Upper lobe of left lung (tissue), 6 donors: ENCODE measurements at regions not wholly inside any gene's neighbourhood (a gene's known extent, or its start where the extent isn't known, plus 50 kb on each side); places are given as distances from the start of the nearest gene placed in this dataset.

ENCODE experiments used
- ATAC-seq, 2 donors: fragments of 200-7000 bp; cut with Tn5 transposase; one replicate each; pipeline ENCODE4 v1.9.1; 2022; ENCODE audit warnings: mild to moderate bottlenecking in 2 of 2, moderate library complexity in 2 of 2; ENCODE audit not compliant: low FRiP score in 2 of 2
- DNase-seq, 2 donors: peaks; one replicate each; pipeline ENCODE4 v3.0.0-alpha.2; 2019 to 2020
- H3K27ac ChIP-seq, 4 donors: fragments of 200-600 bp; sonication (generic); one replicate each; pipeline ENCODE4 v1.5.1; 2016 to 2019
- H3K27me3 ChIP-seq, 4 donors: fragments of 200-600 bp; sonication (generic); one replicate each; pipeline ENCODE4 v1.5.1; 2017 to 2019
- H3K36me3 ChIP-seq, 4 donors: fragments of 200-600 bp; sonication (generic); one replicate each; pipeline ENCODE4 v1.5.1; 2016 to 2019
- H3K4me1 ChIP-seq, 4 donors: fragments of 200-600 bp; sonication (generic); one replicate each; pipeline ENCODE4 v1.5.1; 2018 to 2019
- H3K4me3 ChIP-seq, 4 donors: fragments of 200-600 bp; sonication (generic); one replicate each; pipeline ENCODE4 v1.5.1; 2017 to 2019; ENCODE audit warnings: mild to moderate bottlenecking in 2 of 4, moderate library complexity in 1 of 4
- H3K9me3 ChIP-seq, 4 donors: fragments of 200-600 bp; sonication (generic); one replicate each; pipeline ENCODE4 v1.5.1; 2018 to 2019
- CTCF ChIP-seq, 6 experiments: fragments of 450-650 bp in 4 of 6; fragments of 200-600 bp in 2 of 6; sonication (generic) in 2 of 6; IDR thresholded peaks; one replicate each; pipeline ENCODE4 v1.5.1; 2016 to 2019; ENCODE audit warnings: antibody characterized with exemption in 6 of 6
- EP300 ChIP-seq, 4 donors: sonication (generic); formaldehyde crosslinking; IDR thresholded peaks; one replicate each; pipeline ENCODE4 v1.5.1; 2017; ENCODE audit warnings: antibody characterized with exemption in 4 of 4, control low read depth in 2 of 4
- POLR2A ChIP-seq, 4 donors: fragments of 450-650 bp; IDR thresholded peaks; one replicate each; pipeline ENCODE4 v1.5.1; 2016 to 2017; ENCODE audit warnings: antibody characterized with exemption in 4 of 4, mild to moderate bottlenecking in 2 of 4
- POLR2AphosphoS5 ChIP-seq, 2 donors: sonication (generic); formaldehyde crosslinking; IDR thresholded peaks; one replicate each; pipeline ENCODE4 v1.5.1; 2017; ENCODE audit warnings: antibody characterized with exemption in 2 of 2
- WGBS, 2 donors: methylation state at CpG; one replicate each; pipeline ENCODE4 v1.1.5; 2017 to 2018; 5-methylcytosine and 5-hydroxymethylcytosine counted together
- donor health status: DM: no; HTN: no; CAD: no; lungs with moderate emphysema.
- donor health status: DM: no; HTN: yes; CAD: no; lungs with severe emphysema.

GRCh38 chr11:13116491-13116890 lies 107.4 kb downstream of the RASSF10 start:
- Histone ChIP-seq H3K36me3 (no peaks in the 10 kb centered on the region), H3K4me3 (no peak overlapping the region), H3K27ac (no peak overlapping the region), H3K9me3 (no peaks in the 10 kb centered on the region), H3K4me1 (no peaks in the 10 kb centered on the region), H3K27me3 (no peaks in the 10 kb centered on the region)
- ATAC-seq: no peak
- 84 to 90% methylated on average over 2 of the region's 2 CpGs for WGBS, 2 donors
- DNase-seq: no peak
- TF ChIP-seq EP300 (IDR thresholded peaks at IDR 0.05) (no peak), POLR2AphosphoS5 (IDR thresholded peaks at IDR 0.05) (no peak), POLR2A (IDR thresholded peaks at IDR 0.05) (no peak), CTCF (IDR thresholded peaks at IDR 0.05) (no peak)

DNA sequence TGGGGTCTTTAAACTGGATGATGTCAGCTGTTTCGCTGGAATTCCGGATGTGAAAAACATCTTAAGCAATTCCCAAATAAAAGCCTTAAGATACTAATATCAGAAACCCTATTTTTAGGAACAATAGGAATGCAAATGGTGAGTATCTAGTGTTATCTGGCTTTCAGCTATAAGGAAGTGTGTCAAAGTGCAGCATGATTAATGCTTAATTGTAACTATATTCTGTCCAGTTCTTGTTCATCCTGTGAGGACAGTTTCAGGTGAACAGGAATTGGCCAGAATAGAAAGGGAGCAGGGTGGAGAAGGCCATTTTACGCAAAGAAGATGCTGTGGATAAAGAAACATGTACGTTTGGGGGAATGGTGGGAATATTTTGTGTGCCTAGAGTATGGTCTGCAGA lies 108.2 kb downstream of the RASSF10 start:
- Histone ChIP-seq H3K4me1 (no peaks in the 10 kb centered on the region), H3K27ac (no peak overlapping the region), H3K9me3 (no peaks in the 10 kb centered on the region), H3K36me3 (no peaks in the 10 kb centered on the region), H3K27me3 (no peaks in the 10 kb centered on the region), H3K4me3 (no peak overlapping the region)
- DNase-seq (no peak), ATAC-seq (no peak)
- 36 to 40% methylated on average over 4 of the region's 4 CpGs for WGBS, 2 donors
- TF ChIP-seq POLR2A (IDR thresholded peaks at IDR 0.05): no peak
- no peak for TF ChIP-seq POLR2AphosphoS5 (IDR thresholded peaks at IDR 0.05)

DNA sequence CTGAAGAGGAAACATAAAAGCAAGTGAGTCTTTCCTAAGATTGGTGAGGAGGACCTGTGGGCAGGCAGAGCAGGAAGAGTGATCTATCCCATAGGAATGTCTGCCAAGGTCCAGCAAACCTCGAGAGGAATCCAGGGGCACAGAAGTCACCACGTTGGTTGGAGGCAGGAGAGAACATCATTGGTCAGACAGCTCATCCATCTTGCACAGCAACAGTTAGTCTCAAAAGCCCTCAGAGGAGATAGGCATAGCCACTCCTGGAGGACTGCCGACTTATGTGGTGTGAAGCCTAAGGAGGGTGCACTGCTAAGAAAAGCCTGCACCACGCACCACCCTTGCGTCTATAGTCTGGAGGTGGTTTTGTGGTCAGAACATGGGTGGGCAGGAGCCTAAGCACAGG lies 109.1 kb downstream of the RASSF10 start:
- DNase-seq: no peak
- H3K9me3 ChIP-seq: no peaks in the 10 kb centered on the region
- 64 to 83% methylated on average over 4 to 5 of the region's 5 CpGs for WGBS, 2 donors
- no peak overlapping the region for H3K27ac ChIP-seq
- no peak overlapping the region for H3K4me3 ChIP-seq
- no peaks in the 10 kb centered on the region for H3K4me1 ChIP-seq
- ATAC-seq: no peak
- TF ChIP-seq CTCF (IDR thresholded peaks at IDR 0.05) (no peak), EP300 (IDR thresholded peaks at IDR 0.05) (no peak), POLR2AphosphoS5 (IDR thresholded peaks at IDR 0.05) (no peak), POLR2A (IDR thresholded peaks at IDR 0.05) (no peak)
- no peaks in the 10 kb centered on the region for H3K27me3 ChIP-seq
- no peaks in the 10 kb centered on the region for H3K36me3 ChIP-seq

DNA sequence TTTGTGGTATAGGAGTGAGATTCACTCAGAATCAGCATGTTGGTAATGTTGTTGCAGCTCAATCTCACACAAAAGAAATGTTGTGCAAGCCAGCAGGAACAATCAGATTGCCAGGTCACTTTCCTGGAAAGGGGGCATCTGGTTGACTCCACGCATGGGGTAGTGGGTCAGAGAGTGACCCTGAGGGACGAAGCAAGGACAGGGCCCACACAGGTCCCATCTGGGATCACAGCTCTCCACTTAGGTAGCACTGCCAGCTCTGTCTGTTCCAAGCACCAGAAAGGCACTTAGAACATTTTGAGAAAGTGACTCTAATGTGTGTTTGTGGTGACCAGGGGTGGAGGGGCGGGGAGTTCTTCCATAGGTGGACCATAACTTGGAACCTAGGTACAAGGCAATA lies 109.5 kb downstream of the RASSF10 start:
- H3K4me3 ChIP-seq: no peak overlapping the region
- no peaks in the 10 kb centered on the region for H3K9me3 ChIP-seq
- TF ChIP-seq CTCF (IDR thresholded peaks at IDR 0.05) (no peak), EP300 (IDR thresholded peaks at IDR 0.05) (no peak), POLR2AphosphoS5 (IDR thresholded peaks at IDR 0.05) (no peak), POLR2A (IDR thresholded peaks at IDR 0.05) (no peak)
- no peak for ATAC-seq
- no peak overlapping the region for H3K27ac ChIP-seq
- H3K36me3 ChIP-seq: no peaks in the 10 kb centered on the region
- H3K4me1 ChIP-seq: no peaks in the 10 kb centered on the region
- DNase-seq: no peak
- 98% methylated on average over 3 of the region's 3 CpGs for WGBS, 2 donors
- no peaks in the 10 kb centered on the region for H3K27me3 ChIP-seq

GRCh38 chr11:13119361-13119760 lies 110.2 kb downstream of the RASSF10 start:
- H3K27me3 ChIP-seq: no peaks in the 10 kb centered on the region
- H3K36me3 ChIP-seq: no peaks in the 10 kb centered on the region
- DNase-seq (no peak), ATAC-seq (no peak)
- TF ChIP-seq EP300 (IDR thresholded peaks at IDR 0.05) (no peak), CTCF (IDR thresholded peaks at IDR 0.05) (no peak), POLR2A (IDR thresholded peaks at IDR 0.05) (no peak), POLR2AphosphoS5 (IDR thresholded peaks at IDR 0.05) (no peak)
- no peak overlapping the region for H3K27ac ChIP-seq
- 91 to 98% methylated on average over 2 of the region's 2 CpGs for WGBS, 2 donors
- H3K9me3 ChIP-seq: no peaks in the 10 kb centered on the region
- H3K4me3 ChIP-seq: no peak overlapping the region
- H3K4me1 ChIP-seq: no peaks in the 10 kb centered on the region
